HG02870 (cell line): ENCODE measurements at regions not wholly inside any gene's neighbourhood (a gene's known extent, or its start where the extent isn't known, plus 50 kb on each side); places are given as distances from the start of the nearest gene placed in this dataset.

ENCODE experiments used
- ATAC-seq: cut with Tn5 transposase; IDR thresholded peaks from one replicate; pipeline ENCODE4 v1.9.1; 2021; ENCODE audit warnings: mild to moderate bottlenecking, moderate library complexity; ENCODE audit not compliant: unreplicated experiment

- ATAC-seq = no peak
Measured at GRCh38 chr19:28521614-28522544, 691.1 kb downstream of the UQCRFS1 start.

DNA sequence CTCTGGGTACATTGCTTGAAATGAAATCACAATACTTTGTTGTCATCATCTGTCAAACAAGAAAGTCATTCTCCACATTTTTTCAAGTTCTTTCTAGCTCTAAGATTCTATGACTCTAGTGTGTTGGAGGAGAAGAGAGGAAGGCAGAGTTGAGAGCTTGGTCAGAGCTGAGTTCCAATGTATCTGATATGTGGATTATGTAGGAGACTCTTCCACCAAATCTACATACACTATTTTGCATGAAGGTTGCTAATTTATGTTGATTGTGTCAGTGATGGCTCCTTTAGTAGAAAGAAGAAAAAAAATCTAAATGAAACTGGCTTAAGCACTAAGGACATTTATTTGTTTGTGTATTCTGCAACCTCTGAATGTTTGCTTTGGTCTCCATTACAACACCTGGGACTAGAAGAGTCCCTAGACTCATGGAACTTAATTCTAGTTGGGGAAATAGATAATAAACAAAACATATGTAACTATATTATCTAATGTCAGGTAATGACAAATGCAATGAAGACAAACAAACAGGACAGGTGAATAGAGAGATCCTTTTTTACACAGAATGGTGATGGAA lies 691.9 kb downstream of the UQCRFS1 start:
- no peak for ATAC-seq

- ATAC-seq = no peak
Measured at GRCh38 chr19:28519952-28520861, 692.7 kb downstream of the UQCRFS1 start.

DNA sequence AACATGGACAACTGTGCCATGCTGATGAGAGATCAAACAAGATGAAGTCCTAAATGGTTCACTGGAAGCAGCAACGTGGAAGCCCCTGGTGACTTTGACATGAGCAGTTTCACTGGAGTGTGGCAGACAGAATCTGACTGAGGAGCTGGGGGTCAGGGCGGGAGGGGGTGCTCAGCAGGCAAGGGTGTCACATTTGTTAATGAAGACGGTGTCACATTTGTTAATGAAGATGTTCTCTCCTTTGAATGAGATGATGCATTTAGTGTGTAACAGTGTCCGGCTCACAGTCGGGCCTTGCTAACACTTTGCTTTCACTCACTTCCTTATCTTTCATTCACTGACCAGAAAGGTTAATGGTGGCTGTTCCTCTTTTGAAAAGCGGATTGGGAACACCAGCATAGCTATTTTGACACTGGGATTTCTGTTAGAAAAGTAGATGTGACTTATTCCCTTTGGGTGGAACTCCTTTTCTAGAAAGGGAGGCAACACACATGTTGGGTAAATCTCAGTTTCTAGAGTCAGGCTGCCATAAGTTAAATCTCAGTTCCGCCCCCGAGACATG lies 693.7 kb downstream of the UQCRFS1 start:
- ATAC-seq = no peak

DNA sequence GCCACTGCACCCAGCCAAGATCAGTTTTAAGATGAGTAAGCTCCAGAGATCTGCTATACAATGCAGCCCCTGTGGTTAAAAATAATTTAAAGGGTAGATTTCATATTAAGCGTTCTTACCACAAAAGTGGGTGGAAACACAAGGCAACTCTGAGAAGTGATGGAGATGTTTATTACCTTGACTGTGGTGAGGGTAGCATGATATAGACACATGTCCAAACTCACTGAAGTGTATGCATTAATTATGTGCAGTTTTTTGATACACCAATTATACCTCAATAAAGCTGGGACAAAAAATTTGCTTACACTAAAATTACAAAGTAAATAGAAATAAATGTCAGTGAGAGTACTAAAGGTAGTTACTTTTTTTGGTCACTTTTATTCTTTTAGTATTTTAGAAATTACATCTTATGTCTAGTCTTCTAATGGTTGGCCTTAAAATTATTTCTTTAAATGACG lies 696.5 kb downstream of the UQCRFS1 start:
- no peak for ATAC-seq

DNA sequence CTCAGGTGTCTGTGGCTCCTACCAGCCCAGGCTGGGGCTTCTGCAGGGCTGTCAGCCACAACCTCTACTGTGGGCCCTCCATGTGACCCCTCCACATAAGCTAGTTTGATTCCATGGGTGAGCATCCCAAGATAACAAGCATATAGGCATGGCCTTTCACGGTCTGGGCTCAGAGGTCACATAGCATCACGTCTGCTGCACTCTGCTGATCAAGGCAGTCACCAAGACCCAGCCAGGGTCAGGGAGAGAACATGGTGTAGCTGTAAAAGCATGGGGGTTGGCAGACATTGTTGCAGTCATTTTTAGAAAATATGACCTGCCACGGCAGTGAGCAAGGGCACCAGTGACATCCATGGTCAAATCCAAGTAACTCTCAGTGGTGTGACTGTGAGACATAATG lies 698.8 kb downstream of the UQCRFS1 start:
- ATAC-seq = no peak

DNA sequence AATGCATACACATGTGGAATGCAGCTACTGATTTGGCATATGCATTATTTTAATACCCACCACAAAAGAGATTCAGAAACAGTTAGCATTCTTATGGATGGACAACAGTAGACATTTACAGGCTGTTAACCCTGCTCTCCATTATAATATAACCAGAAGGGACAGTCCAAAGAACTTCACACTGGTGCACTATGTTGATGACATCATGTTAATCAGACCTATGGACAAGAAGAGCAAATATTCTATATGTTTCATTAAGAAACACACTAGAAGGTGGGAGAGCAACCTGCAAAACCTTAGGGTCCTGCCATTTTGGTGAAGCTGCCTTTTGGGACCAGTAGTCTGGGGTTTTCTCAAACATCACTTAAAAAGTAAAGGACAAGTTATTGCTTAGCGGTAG lies 701.3 kb downstream of the UQCRFS1 start:
- ATAC-seq = no peak

GRCh38 chr19:28509079-28509895 lies 703.7 kb downstream of the UQCRFS1 start:
- no peak for ATAC-seq

DNA sequence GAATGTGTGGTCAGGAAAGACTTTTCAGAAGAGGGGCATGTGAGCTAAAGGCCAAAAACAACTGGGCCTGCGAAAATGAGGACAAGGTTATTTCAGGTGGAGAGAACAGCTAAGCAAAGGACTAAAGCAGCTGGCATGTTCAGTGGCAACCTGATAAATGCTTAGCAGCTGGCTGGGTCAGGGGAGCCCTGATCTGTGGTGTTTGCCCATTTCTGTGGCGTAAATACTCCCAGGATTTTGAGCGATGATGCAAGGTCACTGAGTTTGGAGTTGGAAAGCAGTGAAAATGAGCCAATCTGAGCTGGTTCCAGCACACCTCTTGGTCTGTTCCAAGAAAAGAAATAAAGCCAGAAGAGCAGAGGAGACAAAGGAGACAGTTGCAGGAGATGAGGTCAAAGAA lies 704.3 kb downstream of the UQCRFS1 start:
- ATAC-seq = no peak

- no peak for ATAC-seq
Measured at GRCh38 chr19:28505933-28506332, 707.0 kb downstream of the UQCRFS1 start.

DNA sequence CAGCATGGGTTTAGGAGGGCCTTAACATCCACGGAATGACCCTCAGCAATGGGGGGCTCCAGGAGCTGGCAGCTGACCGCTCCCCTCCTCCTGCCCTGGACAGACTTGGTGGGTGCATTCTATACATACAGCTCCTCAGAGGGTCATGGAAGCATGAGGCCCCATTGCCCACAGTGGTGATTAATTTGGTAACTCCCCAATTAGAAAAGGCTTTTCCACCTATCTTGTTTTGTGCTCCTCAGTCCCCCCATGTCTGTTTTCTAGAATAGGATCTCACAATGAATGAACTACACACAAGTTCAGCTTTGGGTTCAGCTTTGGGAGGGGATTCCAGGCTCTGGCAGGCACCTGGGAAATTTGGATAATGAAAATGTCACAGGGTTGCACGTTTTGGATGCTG lies 707.8 kb downstream of the UQCRFS1 start:
- no peak for ATAC-seq

DNA sequence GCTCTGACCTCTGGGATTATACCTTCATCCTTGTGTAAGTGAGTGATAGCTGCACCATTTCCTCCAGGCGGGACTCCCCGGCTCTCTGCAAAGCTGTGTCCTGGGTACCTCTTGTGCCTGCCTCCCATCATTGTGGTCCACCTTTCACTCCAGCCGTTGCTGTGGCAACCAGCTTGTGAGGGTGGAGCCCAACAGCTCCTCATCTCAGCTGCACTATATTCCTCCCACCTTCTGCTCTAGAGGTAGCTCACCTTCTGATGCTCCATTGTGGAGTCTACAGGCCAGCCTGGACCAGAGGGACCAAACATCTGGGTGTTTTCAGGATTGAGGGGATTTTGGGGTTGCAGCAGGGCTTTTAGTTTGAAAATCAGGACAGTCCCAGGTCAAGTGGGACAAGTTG lies 708.2 kb downstream of the UQCRFS1 start:
- ATAC-seq = no peak

DNA sequence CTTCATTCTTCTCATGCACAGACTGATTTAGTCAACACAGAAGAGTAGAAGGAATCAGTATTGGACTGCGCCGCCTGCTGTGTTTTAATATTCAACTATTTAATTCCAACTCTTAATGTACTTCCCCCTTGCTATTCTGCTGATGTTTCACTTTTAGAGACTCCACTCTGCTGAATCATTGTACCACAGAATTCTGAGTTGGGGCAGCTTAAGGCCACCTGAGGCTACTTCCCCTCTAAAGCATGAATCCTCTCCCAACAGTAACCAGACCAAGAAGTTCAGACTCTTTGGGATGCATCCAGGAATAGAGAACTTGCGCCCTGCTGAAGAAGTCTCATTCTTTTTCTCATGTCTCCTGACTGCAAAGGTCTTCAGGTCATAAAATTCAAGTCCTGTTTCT lies 708.8 kb downstream of the UQCRFS1 start:
- ATAC-seq = no peak

- ATAC-seq = no peak
Measured at GRCh38 chr19:28502879-28503734, 709.8 kb downstream of the UQCRFS1 start.

DNA sequence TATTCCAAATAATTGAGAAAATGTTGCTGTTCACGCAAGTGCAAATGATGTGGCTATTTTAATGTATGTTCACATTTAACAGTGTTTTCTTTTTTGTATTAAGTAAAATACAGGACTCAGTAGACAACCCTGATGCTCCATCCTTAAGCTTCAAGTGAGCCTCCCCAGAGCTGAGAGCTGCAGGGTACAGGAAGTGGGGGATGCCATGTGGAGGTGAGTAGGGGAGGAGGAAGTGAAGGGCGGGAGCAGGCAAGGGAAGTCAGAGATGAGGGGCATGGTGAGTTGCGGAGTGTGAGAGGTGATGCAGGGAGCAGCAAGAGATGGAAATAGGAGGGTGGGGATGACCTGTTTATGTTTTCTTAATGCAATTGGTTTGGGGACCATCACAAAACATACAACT lies 711.0 kb downstream of the UQCRFS1 start:
- no peak for ATAC-seq

DNA sequence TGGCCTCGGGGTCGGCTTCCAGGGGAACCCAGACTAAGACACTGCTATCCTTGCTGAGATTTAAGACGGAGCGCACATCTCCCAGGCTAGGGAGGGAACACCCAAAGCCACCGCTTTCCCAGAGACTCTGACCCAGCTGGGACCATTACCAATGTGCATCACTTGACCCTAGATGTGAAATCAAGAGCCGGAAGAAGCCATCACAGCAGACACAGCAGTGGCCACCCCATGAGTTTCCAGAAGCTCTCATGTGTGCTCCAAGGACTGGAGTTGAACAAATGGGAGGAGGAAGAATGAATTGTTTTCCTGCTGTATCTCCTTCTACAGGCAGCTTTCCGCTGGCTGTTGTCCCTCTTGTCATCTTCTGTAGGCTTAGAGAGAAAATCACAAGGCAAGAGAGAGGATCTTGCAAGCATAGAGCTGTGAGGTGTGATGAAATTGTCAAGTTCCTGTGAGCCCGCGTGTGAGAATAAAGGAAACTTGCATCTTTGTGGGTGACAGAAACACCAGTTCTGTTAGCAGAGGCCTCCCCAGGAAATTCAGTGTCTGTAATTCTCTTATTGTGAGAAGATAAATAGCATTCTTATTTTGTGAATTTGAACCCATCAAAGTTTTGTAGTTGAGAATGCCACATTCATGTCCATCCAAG lies 711.8 kb downstream of the UQCRFS1 start:
- ATAC-seq = no peak

GRCh38 chr19:28500296-28500695 lies 712.7 kb downstream of the UQCRFS1 start:
- ATAC-seq = no peak

DNA sequence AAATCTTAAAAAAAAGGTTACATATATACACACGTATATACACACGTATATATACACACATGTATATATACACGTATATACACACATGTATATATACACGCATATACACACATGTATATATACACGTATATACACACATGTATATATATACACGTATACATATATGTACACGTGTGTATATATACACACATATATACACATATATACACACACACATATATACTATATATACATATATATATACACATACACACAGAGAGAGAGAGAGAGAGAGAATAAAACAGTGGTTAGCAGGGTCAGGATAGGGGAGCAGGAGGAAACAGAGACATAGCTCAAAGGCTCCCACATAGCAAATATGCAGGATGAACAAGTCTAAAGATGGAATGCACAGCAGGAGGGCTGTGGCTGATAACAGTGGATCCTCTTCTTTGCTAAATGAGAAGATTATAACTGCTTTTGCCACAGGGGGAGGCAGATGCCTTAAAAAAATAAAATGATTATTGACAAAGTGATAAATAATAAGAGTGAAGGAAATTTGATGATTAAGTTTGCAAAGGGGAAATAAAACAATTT lies 714.5 kb downstream of the UQCRFS1 start:
- ATAC-seq = no peak
